CD4-positive, alpha-beta T cell treated with Interleukin-6 for 4 hours (primary cell): ENCODE measurements at regions not wholly inside any gene's neighbourhood (a gene's known extent, or its start where the extent isn't known, plus 50 kb on each side); places are given as distances from the start of the nearest gene placed in this dataset.

Experiments used
- DNase-seq: peaks from one replicate; pipeline ENCODE4 v3.0.0-alpha.2; 2020; ENCODE audit warnings: mixed read lengths

DNA sequence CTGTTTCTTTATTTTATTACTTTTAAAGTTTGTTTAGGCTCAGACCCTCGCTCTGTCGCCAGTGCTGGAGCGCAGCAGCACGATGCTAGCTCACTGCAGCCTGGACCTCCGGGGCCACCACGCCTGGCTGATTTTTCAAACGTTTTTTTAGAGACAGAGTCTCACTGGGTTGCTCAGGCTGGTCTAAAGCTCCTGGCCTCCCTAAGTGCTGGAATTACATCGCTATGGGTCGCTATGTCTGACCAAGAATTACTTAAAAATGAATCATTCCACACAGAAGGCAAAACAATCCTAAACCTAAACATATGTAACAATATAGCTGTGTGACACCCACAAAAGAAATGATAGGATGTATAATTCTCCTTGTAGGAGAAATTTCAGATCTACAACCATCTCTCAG lies 86.9 kb upstream of the SIMC1 start:
- no peak for DNase-seq

GRCh38 chr5:176152191-176152929 lies 85.9 kb upstream of the SIMC1 start:
- no peak for DNase-seq

GRCh38 chr5:176152930-176153311 lies 85.3 kb upstream of the SIMC1 start:
- no peak for DNase-seq

DNA sequence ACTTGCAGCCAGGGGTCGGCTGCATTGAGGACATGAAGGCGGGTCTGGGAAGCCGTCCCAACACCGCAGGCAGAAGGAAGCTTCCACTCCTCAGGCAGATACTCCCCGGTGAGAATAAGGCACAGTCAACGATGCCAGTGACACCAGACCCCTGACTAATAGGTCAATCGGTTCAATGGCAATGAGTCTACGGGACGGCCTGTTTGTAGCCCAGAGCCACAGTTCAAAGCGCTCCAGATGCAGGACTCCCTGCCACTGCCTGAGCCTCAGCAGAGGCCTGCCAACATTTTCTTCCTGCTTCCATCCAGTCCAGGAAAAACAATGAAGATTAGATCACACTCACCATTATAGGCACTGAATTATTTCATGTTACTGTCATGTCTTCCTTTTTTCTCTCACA lies 84.5 kb upstream of the SIMC1 start:
- DNase-seq = no peak

DNA sequence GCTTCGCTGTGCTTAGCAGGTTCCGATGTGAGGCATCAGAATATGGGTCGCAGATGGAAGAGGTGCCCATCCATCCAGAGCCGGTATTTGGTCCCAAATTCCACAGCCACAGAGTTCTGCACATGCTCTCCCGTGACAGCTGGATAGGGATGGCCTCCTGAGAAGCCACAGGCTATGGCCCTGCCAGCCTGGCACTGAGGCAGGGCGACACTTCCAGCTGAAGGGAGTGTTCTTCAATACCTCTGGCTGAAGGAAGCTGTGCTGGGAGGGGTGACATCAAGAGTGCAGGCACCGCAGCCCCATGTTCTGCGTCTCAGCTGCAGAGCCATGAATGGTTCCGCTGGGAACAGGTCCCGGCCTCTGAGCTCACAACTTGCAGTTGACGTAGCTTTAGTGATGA lies 83.4 kb upstream of the SIMC1 start:
- DNase-seq = no peak

DNA sequence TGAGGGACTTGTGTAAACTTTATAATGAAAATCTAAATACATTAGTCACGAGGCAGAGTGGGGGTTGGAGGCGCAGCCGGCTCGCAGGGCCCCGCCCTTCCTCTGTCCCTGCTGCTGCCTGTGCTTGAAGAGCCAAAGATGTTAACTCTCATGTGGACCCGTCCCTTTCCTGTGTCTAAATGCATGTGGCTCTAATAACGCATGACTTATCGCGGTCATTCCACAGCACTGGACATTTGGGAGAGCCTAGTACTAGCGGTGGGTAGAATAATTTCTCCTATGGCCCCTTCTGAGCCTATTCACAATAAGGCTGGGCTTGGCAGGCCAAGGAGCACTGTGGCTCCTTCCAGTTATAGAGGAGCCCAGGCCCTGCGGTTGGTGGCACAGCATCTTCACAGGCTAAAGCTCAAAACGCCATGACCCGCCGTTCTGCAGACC lies 82.3 kb upstream of the SIMC1 start:
- DNase-seq = no peak

DNA sequence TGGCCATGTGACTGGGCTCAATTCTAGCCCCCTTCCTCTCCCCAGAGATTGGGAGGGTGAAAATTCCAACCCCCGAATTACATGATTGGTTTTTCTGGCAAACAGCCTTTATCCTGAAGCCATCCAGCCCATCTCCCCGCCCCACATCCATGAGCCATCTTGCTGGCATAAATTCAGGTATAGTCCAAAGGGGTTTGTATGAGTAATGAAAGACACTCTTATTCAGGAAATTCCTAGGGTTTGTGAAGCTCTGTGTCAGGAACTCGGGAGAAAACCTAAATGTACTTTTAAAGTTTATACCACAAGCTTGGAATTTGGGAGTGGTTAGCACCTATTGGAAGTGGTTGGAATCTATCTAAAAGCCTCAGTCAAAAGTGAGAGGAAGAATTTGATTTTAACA lies 80.6 kb upstream of the SIMC1 start:
- DNase-seq = no peak

GRCh38 chr5:176161431-176161830 lies 76.8 kb upstream of the SIMC1 start:
- DNase-seq = no peak

- DNase-seq = no peak
Measured at GRCh38 chr5:176162198-176162597, 76.0 kb upstream of the SIMC1 start.

- DNase-seq = no peak
Measured at GRCh38 chr5:176162888-176163287, 75.3 kb upstream of the SIMC1 start.

DNA sequence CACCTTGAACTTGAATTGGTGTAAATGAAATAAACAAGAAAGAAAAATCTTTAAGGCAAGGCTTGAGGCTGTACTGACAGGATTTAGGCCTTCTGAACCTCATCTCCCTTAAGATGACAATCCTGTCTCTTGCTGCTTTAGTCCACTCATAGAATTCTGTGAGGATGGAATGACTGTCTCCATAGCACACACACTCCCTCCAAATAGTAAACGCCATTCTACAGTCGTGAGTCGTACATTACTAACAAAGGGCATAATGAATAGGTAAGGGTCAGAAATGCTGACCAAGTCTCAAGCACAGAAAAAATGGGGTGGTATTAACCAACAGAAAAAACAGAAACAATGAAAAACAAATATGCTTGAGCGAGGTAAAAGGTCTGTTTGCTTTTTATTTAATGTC lies 71.8 kb upstream of the SIMC1 start:
- DNase-seq = no peak

- DNase-seq = no peak
Measured at GRCh38 chr5:176167800-176168199, 70.4 kb upstream of the SIMC1 start.

GRCh38 chr5:176169393-176170063 lies 68.7 kb upstream of the SIMC1 start:
- no peak for DNase-seq

GRCh38 chr5:176170084-176170483 lies 68.1 kb upstream of the SIMC1 start:
- DNase-seq = no peak

DNA sequence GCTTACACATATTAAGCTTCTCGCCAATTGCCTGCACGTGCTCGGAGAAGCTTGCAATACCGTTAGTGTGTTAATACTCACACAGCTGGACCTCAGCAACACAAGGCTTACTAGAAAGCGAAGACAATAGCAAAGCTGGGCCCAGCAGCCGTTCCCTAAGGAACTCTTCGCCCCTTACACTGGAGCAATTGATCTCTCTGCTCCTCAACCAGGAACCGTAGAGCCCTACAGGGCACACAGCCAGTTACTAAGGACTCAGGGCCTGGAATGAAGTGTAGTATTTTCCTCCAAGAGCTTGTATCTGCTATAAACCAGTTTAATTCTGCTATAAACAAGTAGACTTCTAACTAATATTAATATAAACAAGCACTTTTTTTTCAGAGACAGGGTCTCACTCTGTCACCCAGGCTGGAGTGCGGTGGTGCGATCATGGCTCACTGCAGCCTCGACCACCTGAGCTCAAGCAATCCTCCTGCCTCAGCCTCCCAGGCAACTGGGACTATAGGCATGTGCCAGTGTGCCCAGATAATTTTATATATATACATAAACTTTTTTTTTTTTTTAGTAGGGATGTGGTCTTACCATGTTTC lies 67.0 kb upstream of the SIMC1 start:
- no peak for DNase-seq

DNA sequence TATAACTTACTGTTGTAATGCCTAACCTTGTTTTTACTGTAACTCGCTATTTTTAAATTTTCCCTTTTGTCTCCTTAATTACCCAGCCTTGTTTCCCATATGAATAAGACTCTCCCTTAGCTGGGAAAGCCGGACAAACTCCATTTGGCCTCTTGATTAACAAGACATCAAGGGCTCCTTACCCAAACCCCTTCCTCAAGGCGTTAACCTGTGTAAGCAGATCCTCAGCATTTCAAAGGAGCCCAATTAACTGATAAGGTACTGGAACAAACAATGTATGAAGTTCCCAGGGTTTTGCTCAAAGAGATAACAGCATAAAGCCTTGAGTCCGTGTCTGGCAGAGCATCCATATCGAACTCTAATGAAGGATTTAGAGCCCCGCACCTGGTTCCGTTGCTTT lies 66.0 kb upstream of the SIMC1 start:
- no peak for DNase-seq

- no peak for DNase-seq
Measured at GRCh38 chr5:176173647-176174046, 64.6 kb upstream of the SIMC1 start.

- no peak for DNase-seq
Measured at GRCh38 chr5:176174345-176175025, 63.7 kb upstream of the SIMC1 start.

DNA sequence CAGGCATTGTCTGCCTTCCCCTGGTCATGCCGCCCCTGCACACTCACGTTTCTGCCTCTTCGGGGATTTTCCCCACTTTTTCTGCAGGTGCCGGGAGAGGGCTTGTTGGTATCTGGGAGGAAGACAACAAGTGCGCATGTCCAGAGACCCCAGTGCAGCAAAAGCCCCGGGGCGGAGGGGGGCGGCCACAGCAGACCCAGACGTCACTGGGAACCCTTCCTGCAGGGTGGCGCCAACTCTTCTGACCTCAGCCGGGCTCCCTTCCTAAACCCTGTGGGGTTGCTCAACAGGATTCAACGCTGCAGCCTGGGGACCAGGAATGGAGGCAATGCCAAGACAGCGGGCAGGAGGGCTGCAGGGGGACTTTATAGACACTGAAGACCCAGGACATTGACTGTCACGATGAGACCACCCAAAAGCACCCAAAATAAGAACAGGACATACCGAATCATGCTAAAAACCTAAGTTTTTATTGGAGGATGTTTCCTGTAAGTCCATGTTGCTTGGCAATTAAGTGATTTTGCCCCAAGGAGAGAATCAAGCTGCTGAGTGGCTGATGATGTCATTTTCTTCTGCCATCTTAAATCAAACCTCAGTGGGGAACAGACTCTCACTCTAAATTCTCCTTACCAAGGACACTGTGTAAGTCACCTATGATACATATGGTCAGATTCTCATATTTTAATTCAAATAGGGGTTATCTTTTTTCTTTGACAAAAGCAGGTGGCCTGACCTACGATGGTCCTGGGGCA lies 62.9 kb upstream of the SIMC1 start:
- no peak for DNase-seq

DNA sequence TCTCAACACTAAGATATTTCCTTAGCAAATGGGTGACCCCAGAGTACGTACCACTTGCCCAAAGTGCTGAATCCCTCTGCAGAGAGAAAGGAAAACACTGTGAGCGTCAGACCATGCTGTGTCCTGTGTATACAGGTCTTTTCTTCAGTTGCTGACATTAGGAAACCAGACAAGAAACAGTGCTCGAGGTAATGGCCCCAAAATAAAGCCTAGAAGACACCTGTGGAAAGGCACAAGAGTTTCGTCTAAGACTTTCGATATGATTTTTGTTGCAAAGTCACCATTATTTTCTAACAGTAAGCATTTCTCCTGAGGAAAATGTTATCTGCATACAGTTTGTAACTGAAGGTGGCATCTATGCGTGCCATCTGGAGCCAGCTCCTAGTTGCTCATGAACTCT lies 62.0 kb upstream of the SIMC1 start:
- no peak for DNase-seq

GRCh38 chr5:176178789-176179188 lies 59.4 kb upstream of the SIMC1 start:
- no peak for DNase-seq

DNA sequence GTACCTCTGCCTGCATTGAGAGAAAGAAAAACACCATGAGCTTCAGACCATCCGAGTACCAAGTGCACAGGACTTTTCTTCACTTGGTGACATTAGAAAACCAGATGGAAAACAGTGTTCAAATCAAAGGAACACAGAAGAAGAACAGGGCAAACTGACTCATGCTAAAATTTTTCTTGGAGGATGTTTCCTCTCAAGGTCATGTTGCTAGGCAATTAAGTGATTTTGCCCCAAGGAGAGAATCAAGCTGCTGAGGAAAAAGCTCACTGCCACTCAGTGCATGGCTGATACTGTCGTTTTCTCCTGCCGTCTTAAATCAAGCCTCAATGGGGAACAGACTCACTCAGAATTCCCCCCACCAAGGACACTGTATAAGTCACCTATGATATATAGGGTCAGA lies 57.9 kb upstream of the SIMC1 start:
- no peak for DNase-seq

GRCh38 chr5:176180781-176181180 lies 57.4 kb upstream of the SIMC1 start:
- DNase-seq = no peak
